IMR-90 (cell line): ENCODE measurements at regions not wholly inside any gene's neighbourhood (a gene's known extent, or its start where the extent isn't known, plus 50 kb on each side); places are given as distances from the start of the nearest gene placed in this dataset.

Experiments
- ATAC-seq: fragments of 200-7000 bp; cut with Tn5 transposase; 2 replicates; pipeline ENCODE4 v1.9.1; 2020; ENCODE audit warnings: low read depth, mild to moderate bottlenecking, moderate library complexity
- BruUV-seq: library from RNA; stranded (reverse); fragments of 400-500 nt; replicated peaks from 2 replicates; lab custom pipeline; 2021; lab: Mats Ljungman, UMichigan
- CTCF ChIA-PET: fragments of 300-600 bp; formaldehyde crosslinking; extraction: SDS; loops from one replicate; lab custom pipeline; 2021; ENCODE audit warnings: antibody characterized with exemption; lab: Yijun Ruan, JAX
- POLR2A ChIA-PET: fragments of 300-600 bp; sonication (Branson Sonifier 250); formaldehyde crosslinking; loops from one replicate; lab custom pipeline; 2022; ENCODE audit warnings: antibody characterized with exemption; ENCODE audit not compliant: unreplicated experiment; lab: Charles Lee
- DNase-seq: peaks from one replicate; pipeline ENCODE4 v3.0.0; 2013
- H2AFZ ChIP-seq: replicated peaks from 2 replicates; pipeline ENCODE3; 2013; ENCODE audit warnings: low read length, mild to moderate bottlenecking; ENCODE audit not compliant: poor library complexity
- H2AK5ac ChIP-seq: 2 replicates; pipeline ENCODE4 v1.6.1; 2013; ENCODE audit warnings: low read depth, low read length, inconsistent platforms
- H2AK9ac ChIP-seq: replicated peaks from 2 replicates; pipeline ENCODE3; 2013; ENCODE audit warnings: mild to moderate bottlenecking, low read depth, low read length, moderate library complexity; ENCODE audit not compliant: poor library complexity
- H2BK120ac ChIP-seq: 2 replicates; pipeline ENCODE4 v1.6.1; 2013; ENCODE audit warnings: low read depth, low read length, inconsistent platforms
- H2BK15ac ChIP-seq: 3 replicates; pipeline ENCODE4 v1.6.1; 2013; ENCODE audit warnings: low read depth, low read length, inconsistent platforms
- H2BK20ac ChIP-seq: 2 replicates; pipeline ENCODE4 v1.6.1; 2013; ENCODE audit warnings: low read depth, mild to moderate bottlenecking, inconsistent platforms, low read length, moderate library complexity
- H2BK5ac ChIP-seq: 2 replicates; pipeline ENCODE4 v1.6.1; 2013; ENCODE audit warnings: mild to moderate bottlenecking, low read depth, low read length, inconsistent platforms; ENCODE audit not compliant: poor library complexity, severe bottlenecking
- H3K14ac ChIP-seq: replicated peaks from 2 replicates; pipeline ENCODE4 v1.6.1; 2013; ENCODE audit warnings: low read depth, low read length, inconsistent platforms
- H3K18ac ChIP-seq: 2 replicates; pipeline ENCODE4 v1.6.1; 2013; ENCODE audit warnings: low read depth, low read length, control low read depth
- H3K23ac ChIP-seq: 2 replicates; pipeline ENCODE4 v1.6.1; 2013; ENCODE audit warnings: low read depth, low read length, inconsistent platforms
- H3K27ac ChIP-seq: 2 replicates; pipeline ENCODE4 v1.5.1; 2013; ENCODE audit warnings: mild to moderate bottlenecking, control low read depth, low read length; ENCODE audit not compliant: insufficient read depth
- H3K27me3 ChIP-seq: 2 replicates; pipeline ENCODE4 v1.6.1; 2013; ENCODE audit warnings: low read length; ENCODE audit not compliant: control insufficient read depth, insufficient read depth
- H3K36me3 ChIP-seq: 2 replicates; pipeline ENCODE4 v1.6.1; 2013; ENCODE audit warnings: low read length, mixed read lengths; ENCODE audit not compliant: control insufficient read depth, insufficient read depth
- H3K4ac ChIP-seq: 2 replicates; pipeline ENCODE4 v1.6.1; 2013; ENCODE audit warnings: low read depth, low read length, inconsistent platforms
- H3K4me1 ChIP-seq: 2 replicates; pipeline ENCODE4 v1.6.1; 2013; ENCODE audit warnings: low read length, mixed read lengths; ENCODE audit not compliant: control insufficient read depth, insufficient read depth
- H3K4me2 ChIP-seq: 2 replicates; pipeline ENCODE4 v1.6.1; 2013; ENCODE audit warnings: low read depth, mild to moderate bottlenecking, control low read depth, low read length, moderate library complexity
- H3K4me3 ChIP-seq: 2 replicates; pipeline ENCODE4 v1.5.1; 2013; ENCODE audit warnings: low read depth, mild to moderate bottlenecking, control low read depth, low read length, moderate library complexity; ENCODE audit not compliant: insufficient read depth
- H3K56ac ChIP-seq: 2 replicates; pipeline ENCODE4 v1.6.1; 2013; ENCODE audit warnings: low read length, inconsistent platforms; ENCODE audit not compliant: insufficient read depth; ENCODE audit errors: extremely low read depth
- H3K79me1 ChIP-seq, 2 experiments: 2 replicates each; pipeline ENCODE4 v1.6.1; 2013; ENCODE audit warnings: low read length in 2 of 2, inconsistent platforms in 1 of 2, low read depth in 1 of 2
- H3K9ac ChIP-seq: 2 replicates; pipeline ENCODE4 v1.6.1; 2013; ENCODE audit warnings: low read depth, low read length, control low read depth
- H3K9me1 ChIP-seq: 2 replicates; pipeline ENCODE4 v1.6.1; 2013; ENCODE audit warnings: low read length, inconsistent platforms; ENCODE audit not compliant: insufficient read depth
- H3K9me3 ChIP-seq: 2 replicates; pipeline ENCODE4 v1.6.1; 2013; ENCODE audit warnings: low read length; ENCODE audit not compliant: control insufficient read depth, insufficient read depth
- H4K20me1 ChIP-seq: 2 replicates; pipeline ENCODE4 v1.6.1; 2013; ENCODE audit warnings: low read length, inconsistent platforms; ENCODE audit not compliant: insufficient read depth
- H4K5ac ChIP-seq: 2 replicates; pipeline ENCODE4 v1.6.1; 2013; ENCODE audit warnings: mild to moderate bottlenecking, low read depth, low read length, control low read depth
- H4K8ac ChIP-seq, 2 experiments: 2 replicates each; pipeline ENCODE4 v1.6.1; 2013; ENCODE audit warnings: low read depth in 2 of 2, low read length in 2 of 2, control low read depth in 1 of 2, inconsistent platforms in 1 of 2
- H4K91ac ChIP-seq: 2 replicates; pipeline ENCODE4 v1.6.1; 2013; ENCODE audit warnings: low read depth, low read length, inconsistent platforms; ENCODE audit not compliant: insufficient read depth
- BHLHE40 ChIP-seq: fragments of 150-350 bp; IDR thresholded peaks from 2 replicates; pipeline ENCODE4 v1.6.1; 2016; ENCODE audit warnings: mild to moderate bottlenecking, low read depth, low read length
- CEBPB ChIP-seq: IDR thresholded peaks from 2 replicates; pipeline ENCODE4 v1.6.1; 2012; ENCODE audit warnings: low read depth, low read length, improper control_type of control experiment
- CHD1 ChIP-seq: IDR thresholded peaks from 2 replicates; pipeline ENCODE4 v1.6.1; 2012; ENCODE audit warnings: low read depth, low read length, improper control_type of control experiment
- FOS ChIP-seq: fragments of 150-350 bp; IDR thresholded peaks from 2 replicates; pipeline ENCODE4 v1.6.1; 2016; ENCODE audit warnings: low read depth, low read length
- MAFK ChIP-seq: IDR thresholded peaks from 2 replicates; pipeline ENCODE4 v1.6.1; 2012; ENCODE audit warnings: low read depth, low read length, improper control_type of control experiment
- MAZ ChIP-seq: IDR thresholded peaks from 2 replicates; pipeline ENCODE4 v1.6.1; 2012; ENCODE audit warnings: low read depth, mild to moderate bottlenecking, low read length, improper control_type of control experiment, moderate library complexity, borderline replicate concordance
- MXI1 ChIP-seq: IDR thresholded peaks from 2 replicates; pipeline ENCODE4 v1.6.1; 2012; ENCODE audit warnings: low read depth, mild to moderate bottlenecking, low read length, moderate library complexity, borderline replicate concordance
- POLR2A ChIP-seq: IDR thresholded peaks from 2 replicates; pipeline ENCODE4 v1.6.1; 2012; ENCODE audit warnings: mild to moderate bottlenecking, low read depth, low read length
- RFX5 ChIP-seq: IDR thresholded peaks from 2 replicates; pipeline ENCODE4 v1.8.0; 2012; ENCODE audit warnings: low read depth, mild to moderate bottlenecking, low read length, moderate library complexity
- SMC3 ChIP-seq: fragments of 150-350 bp; IDR thresholded peaks from 2 replicates; pipeline ENCODE4 v1.6.1; 2016; ENCODE audit warnings: low read depth, mild to moderate bottlenecking, antibody characterized with exemption, low read length, moderate library complexity
- WGBS, 2 experiments: methylation state at CpG; one replicate each; pipeline versions ENCODE4 v1.1.5 to v1.1.7; 2013; ENCODE audit warnings: missing lambda C conversion rate in 2 of 2; ENCODE audit not compliant: insufficient read length in 1 of 2; ENCODE audit errors: extremely low coverage in 2 of 2; 5-methylcytosine and 5-hydroxymethylcytosine counted together
- dilution Hi-C: fragments of 300-500 bp; cut with HindIII; formaldehyde crosslinking; loops from one replicate; pipeline ENCODE4 v1.14.3; 2018; ENCODE audit warnings: low sequenced_read_pairs; ENCODE audit not compliant: unreplicated experiment
- in situ Hi-C: fragments of 300-500 bp; cut with MboI; formaldehyde crosslinking; loops from 3 replicates; pipeline ENCODE4 v1.14.3; 2019; ENCODE audit warnings: low sequenced_read_pairs, inconsistent platforms, mixed read lengths
- intact Hi-C: fragments of 100-400 bp; cut with micrococcal nuclease; formaldehyde crosslinking; loops from 2 replicates; pipeline ENCODE4 v1.10.0; 2022
- TF ChIP-seq, protein P1 (sequence below): fragments of 150-350 bp; IDR thresholded peaks from 2 replicates; pipeline ENCODE4 v1.6.1; 2016; ENCODE audit warnings: low read depth, mild to moderate bottlenecking, low read length, moderate library complexity, borderline replicate concordance
- TF ChIP-seq, protein P2 (sequence below): fragments of 150-350 bp; IDR thresholded peaks from 2 replicates; pipeline ENCODE4 v1.6.1; 2017; ENCODE audit warnings: mild to moderate bottlenecking, antibody characterized with exemption, low read length, low read depth

DNA sequence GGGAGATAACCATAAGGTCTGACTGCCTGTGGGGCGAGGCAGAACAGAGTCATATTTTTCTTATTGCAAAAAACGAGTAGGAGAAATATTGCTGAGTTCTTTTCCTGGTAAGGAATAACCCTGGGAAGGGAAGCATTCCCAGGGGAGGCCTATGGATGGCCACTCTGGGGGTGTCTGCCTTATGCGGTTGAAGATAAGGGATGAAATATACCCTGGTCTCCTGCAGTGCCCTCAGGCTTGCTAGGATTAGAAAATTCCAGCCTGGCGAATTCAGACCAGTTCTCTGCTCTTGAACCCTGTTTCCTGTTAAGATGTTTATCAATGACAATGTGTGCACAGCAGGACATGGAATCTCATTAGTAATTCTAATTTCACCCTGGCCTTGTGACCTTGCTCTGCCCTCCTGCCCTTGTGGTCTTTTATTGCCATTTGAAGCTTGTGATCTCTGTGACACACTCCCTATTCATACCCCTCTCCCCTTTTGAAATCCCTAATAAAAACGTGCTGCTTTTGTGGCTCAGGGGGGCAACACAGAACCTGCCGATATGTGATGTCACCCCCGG lies 491.1 kb upstream of the EYS start:
- no peak overlapping the region for H3K9ac ChIP-seq
- POLR2A ChIA-PET = no interaction called here
- no CpG with 5 or more reads among the region's 7 CpGs for WGBS, 2 experiments

More for the DNA sequence above, 491.1 kb upstream of the EYS start:
- TF ChIP-seq MXI1 (no peak), MAFK (no peak), FOS (no peak), RFX5 (no peak), CEBPB (no peak), CHD1 (no peak), MAZ (no peak), SMC3 (no peak), BHLHE40 (no peak), POLR2A (no peak)
- TF ChIP-seq, protein P1, sequence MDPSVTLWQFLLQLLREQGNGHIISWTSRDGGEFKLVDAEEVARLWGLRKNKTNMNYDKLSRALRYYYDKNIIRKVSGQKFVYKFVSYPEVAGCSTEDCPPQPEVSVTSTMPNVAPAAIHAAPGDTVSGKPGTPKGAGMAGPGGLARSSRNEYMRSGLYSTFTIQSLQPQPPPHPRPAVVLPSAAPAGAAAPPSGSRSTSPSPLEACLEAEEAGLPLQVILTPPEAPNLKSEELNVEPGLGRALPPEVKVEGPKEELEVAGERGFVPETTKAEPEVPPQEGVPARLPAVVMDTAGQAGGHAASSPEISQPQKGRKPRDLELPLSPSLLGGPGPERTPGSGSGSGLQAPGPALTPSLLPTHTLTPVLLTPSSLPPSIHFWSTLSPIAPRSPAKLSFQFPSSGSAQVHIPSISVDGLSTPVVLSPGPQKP = no peak
- TF ChIP-seq, protein P2, sequence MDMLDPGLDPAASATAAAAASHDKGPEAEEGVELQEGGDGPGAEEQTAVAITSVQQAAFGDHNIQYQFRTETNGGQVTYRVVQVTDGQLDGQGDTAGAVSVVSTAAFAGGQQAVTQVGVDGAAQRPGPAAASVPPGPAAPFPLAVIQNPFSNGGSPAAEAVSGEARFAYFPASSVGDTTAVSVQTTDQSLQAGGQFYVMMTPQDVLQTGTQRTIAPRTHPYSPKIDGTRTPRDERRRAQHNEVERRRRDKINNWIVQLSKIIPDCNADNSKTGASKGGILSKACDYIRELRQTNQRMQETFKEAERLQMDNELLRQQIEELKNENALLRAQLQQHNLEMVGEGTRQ = no peak
- in situ Hi-C loops (no loop called here), dilution Hi-C loops (no loop called here), intact Hi-C loops (no loop called here)
- Histone ChIP-seq H3K4ac (no peak overlapping the region), H3K79me1 (no peaks in the 10 kb centered on the region), H4K20me1 (no peaks in the 10 kb centered on the region), H4K5ac (no peak overlapping the region), H3K9me1 (no peaks in the 10 kb centered on the region), H2AFZ (no peak overlapping the region), H4K8ac (no peak overlapping the region), H2BK15ac (no peak overlapping the region), H2AK5ac (no peak overlapping the region), H2AK9ac (no peak overlapping the region), H3K23ac (no peak overlapping the region), H3K14ac (no peak overlapping the region), H3K27me3 (no peaks in the 10 kb centered on the region), H3K27ac (no peak overlapping the region), H3K4me2 (no peak overlapping the region), H3K4me3 (no peak overlapping the region), H2BK120ac (no peak overlapping the region), H3K4me1 (no peaks in the 10 kb centered on the region), H3K18ac (no peak overlapping the region), H3K9me3 (no peaks in the 10 kb centered on the region), H2BK5ac (no peak overlapping the region), H2BK20ac (no peak overlapping the region), H3K56ac (no peak overlapping the region), H4K91ac (no peak overlapping the region), H3K36me3 (no peaks in the 10 kb centered on the region)
- no TSS peak for BruUV-seq
- no peak for ATAC-seq
- CTCF ChIA-PET = no interaction called here
- DNase-seq = no peak
